Endodermal cell (in vitro differentiated cells): ENCODE measurements at regions not wholly inside any gene's neighbourhood (a gene's known extent, or its start where the extent isn't known, plus 50 kb on each side); places are given as distances from the start of the nearest gene placed in this dataset.

ENCODE experiments used
- DNase-seq: peaks from one replicate; pipeline ENCODE4 v3.0.0-alpha.2; 2017
- H3K27ac ChIP-seq: 2 replicates; pipeline ENCODE4 v1.5.1; 2013; ENCODE audit warnings: mild to moderate bottlenecking, low read depth, low read length, moderate library complexity
- H3K27me3 ChIP-seq: 2 replicates; pipeline ENCODE4 v1.6.1; 2013; ENCODE audit warnings: mild to moderate bottlenecking, low read length, moderate library complexity; ENCODE audit not compliant: insufficient read depth, control insufficient read depth, poor library complexity, severe bottlenecking
- H3K36me3 ChIP-seq: 2 replicates; pipeline ENCODE4 v1.7.0; 2013; ENCODE audit warnings: mild to moderate bottlenecking, low read length, moderate library complexity; ENCODE audit not compliant: control insufficient read depth, insufficient read depth
- H3K4me1 ChIP-seq: one replicate; pipeline ENCODE4 v1.7.0; 2013; ENCODE audit warnings: low read length; ENCODE audit not compliant: control insufficient read depth, insufficient read depth
- H3K4me3 ChIP-seq: 2 replicates; pipeline ENCODE4 v1.5.1; 2013; ENCODE audit warnings: mild to moderate bottlenecking, low read length, moderate library complexity
- H3K9ac ChIP-seq: 2 replicates; pipeline ENCODE4 v1.6.1; 2013; ENCODE audit warnings: mild to moderate bottlenecking, low read length, moderate library complexity; ENCODE audit not compliant: poor library complexity, severe bottlenecking; ENCODE audit errors: extremely low read depth
- H3K9me3 ChIP-seq: 2 replicates; pipeline ENCODE4 v1.6.1; 2013; ENCODE audit warnings: mild to moderate bottlenecking, low read length, moderate library complexity; ENCODE audit not compliant: control insufficient read depth
- H3K27ac Mint-ChIP-seq: 2 replicates; pipeline ENCODE4 v1.8.0; 2020; ENCODE audit warnings: mixed read lengths
- H3K27me3 Mint-ChIP-seq: 2 replicates; pipeline ENCODE4 v1.8.0; 2021; ENCODE audit warnings: mild to moderate bottlenecking, mixed read lengths; ENCODE audit not compliant: insufficient read depth
- H3K36me3 Mint-ChIP-seq: 2 replicates; pipeline ENCODE4 v1.8.0; 2020; ENCODE audit warnings: low read depth, mixed read lengths
- H3K4me1 Mint-ChIP-seq: 2 replicates; pipeline ENCODE4 v1.8.0; 2020; ENCODE audit warnings: mixed read lengths
- H3K4me3 Mint-ChIP-seq: 2 replicates; pipeline ENCODE4 v1.8.0; 2020; ENCODE audit warnings: mild to moderate bottlenecking, moderate library complexity, mixed read lengths
- H3K9me3 Mint-ChIP-seq: 2 replicates; pipeline ENCODE4 v1.8.0; 2020; ENCODE audit warnings: mild to moderate bottlenecking, mixed read lengths
- WGBS, 2 experiments: methylation state at CpG; one replicate each; pipeline versions ENCODE4 v1.1.5 to v1.1.7; 2013; ENCODE audit warnings: missing lambda C conversion rate in 2 of 2, mixed read lengths in 1 of 2; ENCODE audit not compliant: insufficient coverage in 1 of 2, insufficient read length in 1 of 2; 5-methylcytosine and 5-hydroxymethylcytosine counted together
- TF ChIP-seq, protein P1 (sequence below): fragments of 200-600 bp; sonication (generic); conservative IDR thresholded peaks from 2 replicates; pipeline ENCODE4 v1.5.0; 2021; ENCODE audit warnings: antibody characterized with exemption, mild to moderate bottlenecking

GRCh38 chr3:18713577-18713951, 288.4 kb upstream of the SATB1 start:
- no peak overlapping the region for H3K4me3 Mint-ChIP-seq
- Histone ChIP-seq H3K27me3 (no peaks in the 10 kb centered on the region), H3K36me3 (no peaks in the 10 kb centered on the region), H3K4me1 (no peaks in the 10 kb centered on the region), H3K4me3 (no peak overlapping the region), H3K27ac (no peak overlapping the region), H3K9ac (no peak overlapping the region), H3K9me3 (no peaks in the 10 kb centered on the region)
- H3K36me3 Mint-ChIP-seq: no peaks in the 10 kb centered on the region
- H3K9me3 Mint-ChIP-seq: no peaks in the 10 kb centered on the region
- WGBS, 2 experiments: 75 to 100% methylated on average over 1 to 2 of the region's 2 CpGs
- no peaks in the 10 kb centered on the region for H3K27me3 Mint-ChIP-seq
- no peaks in the 10 kb centered on the region for H3K4me1 Mint-ChIP-seq
- H3K27ac Mint-ChIP-seq: no peak overlapping the region
- DNase-seq: no peak
- TF ChIP-seq, protein P1, sequence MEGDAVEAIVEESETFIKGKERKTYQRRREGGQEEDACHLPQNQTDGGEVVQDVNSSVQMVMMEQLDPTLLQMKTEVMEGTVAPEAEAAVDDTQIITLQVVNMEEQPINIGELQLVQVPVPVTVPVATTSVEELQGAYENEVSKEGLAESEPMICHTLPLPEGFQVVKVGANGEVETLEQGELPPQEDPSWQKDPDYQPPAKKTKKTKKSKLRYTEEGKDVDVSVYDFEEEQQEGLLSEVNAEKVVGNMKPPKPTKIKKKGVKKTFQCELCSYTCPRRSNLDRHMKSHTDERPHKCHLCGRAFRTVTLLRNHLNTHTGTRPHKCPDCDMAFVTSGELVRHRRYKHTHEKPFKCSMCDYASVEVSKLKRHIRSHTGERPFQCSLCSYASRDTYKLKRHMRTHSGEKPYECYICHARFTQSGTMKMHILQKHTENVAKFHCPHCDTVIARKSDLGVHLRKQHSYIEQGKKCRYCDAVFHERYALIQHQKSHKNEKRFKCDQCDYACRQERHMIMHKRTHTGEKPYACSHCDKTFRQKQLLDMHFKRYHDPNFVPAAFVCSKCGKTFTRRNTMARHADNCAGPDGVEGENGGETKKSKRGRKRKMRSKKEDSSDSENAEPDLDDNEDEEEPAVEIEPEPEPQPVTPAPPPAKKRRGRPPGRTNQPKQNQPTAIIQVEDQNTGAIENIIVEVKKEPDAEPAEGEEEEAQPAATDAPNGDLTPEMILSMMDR: no peak

GRCh38 chr3:18712713-18713576, 287.8 kb upstream of the SATB1 start:
- H3K9me3 Mint-ChIP-seq: peaks cover 3% of the 10 kb centered on the region
- H3K27me3 Mint-ChIP-seq: no peaks in the 10 kb centered on the region
- no peak for DNase-seq
- WGBS, 2 experiments: 88 to 96% methylated on average over 5 to 6 of the region's 6 CpGs
- no peaks in the 10 kb centered on the region for H3K4me1 ChIP-seq
- H3K4me3 ChIP-seq: no peak overlapping the region
- H3K9me3 ChIP-seq: no peaks in the 10 kb centered on the region
- no peak overlapping the region for H3K9ac ChIP-seq
- H3K27me3 ChIP-seq: no peaks in the 10 kb centered on the region
- no peaks in the 10 kb centered on the region for H3K36me3 ChIP-seq
- no peak overlapping the region for H3K27ac Mint-ChIP-seq
- no peaks in the 10 kb centered on the region for H3K4me1 Mint-ChIP-seq
- H3K27ac ChIP-seq: no peak overlapping the region
- H3K36me3 Mint-ChIP-seq: no peaks in the 10 kb centered on the region
- TF ChIP-seq, protein P1: no peak
- no peak overlapping the region for H3K4me3 Mint-ChIP-seq

DNA sequence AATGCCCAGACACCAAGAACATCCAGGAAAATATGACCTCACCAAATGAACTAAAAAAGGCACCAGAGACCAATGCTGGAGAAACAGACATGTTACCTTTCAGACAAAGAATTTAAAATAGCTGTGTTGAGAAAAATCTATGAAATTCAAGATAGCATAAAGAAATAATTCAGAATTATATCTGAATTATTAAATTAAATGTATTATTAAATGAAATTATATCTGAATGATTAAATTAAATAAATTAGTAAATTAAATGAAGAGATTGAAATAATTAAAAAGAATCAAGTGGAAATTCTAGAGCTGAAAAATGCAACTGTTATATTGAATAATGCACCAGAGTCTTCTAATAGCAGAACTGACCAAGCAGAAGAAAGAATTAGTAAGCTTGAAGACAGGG, 279.2 kb upstream of the SATB1 start:
- Histone ChIP-seq H3K9ac (no peak overlapping the region), H3K27me3 (no peaks in the 10 kb centered on the region), H3K9me3 (peaks cover 22% of the 10 kb centered on the region), H3K4me3 (no peak overlapping the region), H3K27ac (no peak overlapping the region), H3K4me1 (no peaks in the 10 kb centered on the region), H3K36me3 (no peaks in the 10 kb centered on the region)
- Mint-ChIP-seq H3K4me3 (no peak overlapping the region), H3K27ac (no peak overlapping the region), H3K9me3 (peaks cover 37% of the 10 kb centered on the region), H3K36me3 (peaks cover 3% of the 10 kb centered on the region), H3K27me3 (no peaks in the 10 kb centered on the region), H3K4me1 (no peaks in the 10 kb centered on the region)
- no peak for DNase-seq
- TF ChIP-seq, protein P1: no peak
